Endothelial cell of umbilical vein (primary cell): ENCODE measurements at regions not wholly inside any gene's neighbourhood (a gene's known extent, or its start where the extent isn't known, plus 50 kb on each side); places are given as distances from the start of the nearest gene placed in this dataset.

Experiments used
- BruUV-seq: library from RNA; stranded (reverse); fragments of 400-500 nt; replicated peaks from 2 replicates; lab custom pipeline; 2021; lab: Mats Ljungman, UMichigan
- CTCF ChIA-PET: fragments of 300-600, 350-600 bp; sonication (Branson Sonifier 250); formaldehyde crosslinking; loops from one replicate; lab custom pipeline; 2021; ENCODE audit warnings: antibody characterized with exemption, inconsistent platforms; lab: Charles Lee
- POLR2A ChIA-PET: fragments of 300-600, 350-600 bp; sonication (Branson Sonifier 250); formaldehyde crosslinking; loops from one replicate; lab custom pipeline; 2021; ENCODE audit warnings: antibody characterized with exemption, inconsistent platforms; lab: Charles Lee
- DNase-seq: peaks from one replicate; pipeline ENCODE4 v3.0.0-alpha.2; 2011; ENCODE audit warnings: low read depth, low spot score
- FAIRE-seq: peaks from 2 replicates; lab custom pipeline; 2011; peaks lifted over from hg19 to GRCh38; lab: Jason Lieb, UNC
- H2AFZ ChIP-seq: 2 replicates; pipeline ENCODE4 v1.6.0; 2012; ENCODE audit warnings: low read depth, low read length, control low read depth, inconsistent platforms
- H3K27ac ChIP-seq: 2 replicates; pipeline ENCODE4 v1.5.1; 2011; ENCODE audit warnings: low read depth, mild to moderate bottlenecking, control low read depth, low read length, moderate library complexity; ENCODE audit not compliant: insufficient read depth
- H3K27me3 ChIP-seq, 2 experiments: 2 replicates each; pipeline versions ENCODE4 v1.6.0 to v1.6.1; 2011; ENCODE audit warnings: low read length in 2 of 2, mixed read lengths in 1 of 2; ENCODE audit not compliant: control insufficient read depth in 2 of 2, insufficient read depth in 2 of 2
- H3K36me3 ChIP-seq, 2 experiments: 2 replicates in 1 of 2; 3 replicates in 1 of 2; pipeline ENCODE4 v1.5.1; 2011; ENCODE audit warnings: low read length in 2 of 2, mild to moderate bottlenecking in 1 of 2, moderate library complexity in 1 of 2; ENCODE audit not compliant: control insufficient read depth in 2 of 2, insufficient read depth in 2 of 2; ENCODE audit errors: extremely low read depth in 1 of 2
- H3K4me1 ChIP-seq: 3 replicates; pipeline ENCODE4 v1.5.1; 2011; ENCODE audit warnings: mild to moderate bottlenecking, low read length; ENCODE audit not compliant: control insufficient read depth, insufficient read depth; ENCODE audit errors: extremely low read depth
- H3K4me2 ChIP-seq: 2 replicates; pipeline ENCODE4 v1.6.1; 2011; ENCODE audit warnings: low read length, control low read depth, mixed read lengths; ENCODE audit not compliant: insufficient read depth
- H3K4me3 ChIP-seq, 3 experiments: fragments of 200-600 bp in 1 of 3; sonication (generic), shearing (Covaris generic) in 1 of 3; replicated peaks in 1 of 3; 2 replicates each; pipeline ENCODE4 v1.5.1; 2011 to 2016; ENCODE audit warnings: control low read depth in 3 of 3, low read length in 3 of 3, mild to moderate bottlenecking in 2 of 3, inconsistent platforms in 1 of 3, low read depth in 1 of 3, moderate library complexity in 1 of 3; ENCODE audit not compliant: insufficient read depth in 1 of 3
- H3K79me2 ChIP-seq: 2 replicates; pipeline ENCODE4 v1.6.0; 2012; ENCODE audit warnings: low read length, inconsistent platforms; ENCODE audit not compliant: control insufficient read depth, insufficient read depth
- H3K9ac ChIP-seq: replicated peaks from 2 replicates; pipeline ENCODE3; 2011; ENCODE audit warnings: low read length, control low read depth; ENCODE audit not compliant: insufficient read depth; ENCODE audit errors: extremely low read depth
- H3K9me1 ChIP-seq: replicated peaks from 3 replicates; pipeline ENCODE4 v1.6.0; 2011; ENCODE audit warnings: mild to moderate bottlenecking, low read length; ENCODE audit not compliant: control insufficient read depth, insufficient read depth; ENCODE audit errors: extremely low read depth
- H3K9me3 ChIP-seq: replicated peaks from 2 replicates; pipeline ENCODE4 v1.5.1; 2012; ENCODE audit warnings: low read length, inconsistent platforms; ENCODE audit not compliant: control insufficient read depth, insufficient read depth
- H4K20me1 ChIP-seq: replicated peaks from 2 replicates; pipeline ENCODE3; 2011; ENCODE audit warnings: mild to moderate bottlenecking, low read length; ENCODE audit not compliant: control insufficient read depth, insufficient read depth; ENCODE audit errors: extremely low read depth
- EZH2 ChIP-seq: IDR thresholded peaks from 2 replicates; pipeline ENCODE4 v1.6.1; 2012; ENCODE audit warnings: borderline replicate concordance, low read depth, mild to moderate bottlenecking, moderate library complexity, low read length, inconsistent platforms; ENCODE audit not compliant: severe bottlenecking
- FOS ChIP-seq: IDR thresholded peaks from 2 replicates; pipeline ENCODE4 v1.6.1; 2011; ENCODE audit warnings: mild to moderate bottlenecking, low read length, moderate library complexity, borderline replicate concordance; ENCODE audit not compliant: insufficient read depth
- GATA2 ChIP-seq: IDR thresholded peaks from 2 replicates; pipeline ENCODE4 v1.7.0; 2011; ENCODE audit warnings: low read depth, mild to moderate bottlenecking, moderate library complexity, mixed read lengths, low read length; ENCODE audit not compliant: insufficient read length, insufficient read depth
- JUN ChIP-seq: IDR thresholded peaks from 2 replicates; pipeline ENCODE4 v1.6.1; 2011; ENCODE audit warnings: borderline replicate concordance, low read depth; ENCODE audit not compliant: insufficient read length, insufficient read depth
- MAX ChIP-seq: IDR thresholded peaks from 2 replicates; pipeline ENCODE4 v1.6.1; 2011; ENCODE audit not compliant: insufficient read depth, insufficient read length
- MYC ChIP-seq: IDR thresholded peaks from one replicate; pipeline ENCODE4 v1.6.1; 2011; ENCODE audit warnings: mild to moderate bottlenecking, low read depth, low read length
- POLR2A ChIP-seq: IDR thresholded peaks from 2 replicates; pipeline ENCODE4 v1.6.1; 2012; ENCODE audit warnings: low read depth, mild to moderate bottlenecking, control low read depth, low read length
- POLR2AphosphoS5 ChIP-seq: IDR thresholded peaks from 2 replicates; pipeline ENCODE4 v1.6.1; 2012; ENCODE audit warnings: low read depth, mild to moderate bottlenecking, control low read depth, low read length, moderate library complexity; ENCODE audit not compliant: insufficient read depth
- dilution Hi-C: fragments of 300-500 bp; cut with MboI; formaldehyde crosslinking; loops from one replicate; pipeline ENCODE4 v1.15.0; 2019; ENCODE audit warnings: low sequenced_read_pairs; ENCODE audit not compliant: extremely low pct_ligation_motif_present
- intact Hi-C: fragments of 100-400 bp; cut with micrococcal nuclease; formaldehyde crosslinking; loops from one replicate; pipeline ENCODE4 v1.10.0; 2022
- TF ChIP-seq, protein P1 (sequence below), 2 donors: IDR thresholded peaks; 1 replicate in 1 of 2; 2 replicates in 1 of 2; pipeline ENCODE4 v1.5.1; 2011; ENCODE audit warnings: low read length in 2 of 2, mild to moderate bottlenecking in 2 of 2, moderate library complexity in 2 of 2, control low read depth in 1 of 2, inconsistent platforms in 1 of 2, low read depth in 1 of 2; ENCODE audit not compliant: insufficient read depth in 1 of 2; ENCODE audit errors: extremely low read depth in 1 of 2

GRCh38 chr10:2037246-2037645 is 299.9 kb upstream of the ADARB2 start:
- no peaks in the 10 kb centered on the region for H3K9me1 ChIP-seq
- no peaks in the 10 kb centered on the region for H3K79me2 ChIP-seq
- H3K4me1 ChIP-seq, result no peaks in the 10 kb centered on the region
- H3K9me3 ChIP-seq, result peaks cover 6% of the 10 kb centered on the region
- H3K4me3 ChIP-seq, result no peak overlapping the region
- H3K36me3 ChIP-seq, result no peaks in the 10 kb centered on the region
- H4K20me1 ChIP-seq, result no peaks in the 10 kb centered on the region
- dilution Hi-C loops (no loop called here), intact Hi-C loops (no loop called here)
- BruUV-seq, result no TSS peak
- FAIRE-seq (no peak), DNase-seq (no peak)
- H3K9ac ChIP-seq, result no peak overlapping the region
- ChIA-PET CTCF (no interaction called here), POLR2A (no interaction called here)
- no peak overlapping the region for H2AFZ ChIP-seq
- H3K4me2 ChIP-seq, result no peak overlapping the region
- TF ChIP-seq MAX (no peak), GATA2 (no peak), POLR2A (no peak), FOS (no peak), MYC (no peak), JUN (no peak)
- TF ChIP-seq, protein P1, sequence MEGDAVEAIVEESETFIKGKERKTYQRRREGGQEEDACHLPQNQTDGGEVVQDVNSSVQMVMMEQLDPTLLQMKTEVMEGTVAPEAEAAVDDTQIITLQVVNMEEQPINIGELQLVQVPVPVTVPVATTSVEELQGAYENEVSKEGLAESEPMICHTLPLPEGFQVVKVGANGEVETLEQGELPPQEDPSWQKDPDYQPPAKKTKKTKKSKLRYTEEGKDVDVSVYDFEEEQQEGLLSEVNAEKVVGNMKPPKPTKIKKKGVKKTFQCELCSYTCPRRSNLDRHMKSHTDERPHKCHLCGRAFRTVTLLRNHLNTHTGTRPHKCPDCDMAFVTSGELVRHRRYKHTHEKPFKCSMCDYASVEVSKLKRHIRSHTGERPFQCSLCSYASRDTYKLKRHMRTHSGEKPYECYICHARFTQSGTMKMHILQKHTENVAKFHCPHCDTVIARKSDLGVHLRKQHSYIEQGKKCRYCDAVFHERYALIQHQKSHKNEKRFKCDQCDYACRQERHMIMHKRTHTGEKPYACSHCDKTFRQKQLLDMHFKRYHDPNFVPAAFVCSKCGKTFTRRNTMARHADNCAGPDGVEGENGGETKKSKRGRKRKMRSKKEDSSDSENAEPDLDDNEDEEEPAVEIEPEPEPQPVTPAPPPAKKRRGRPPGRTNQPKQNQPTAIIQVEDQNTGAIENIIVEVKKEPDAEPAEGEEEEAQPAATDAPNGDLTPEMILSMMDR (IDR thresholded peaks at IDR 0.05; ENCODE audit: extremely low read depth in 1 of 2, insufficient read depth in 1 of 2, low read depth in 1 of 2, low read length in 2 of 2), result no peak
- no peaks in the 10 kb centered on the region for H3K27me3 ChIP-seq
- H3K27ac ChIP-seq, result no peak overlapping the region

- BruUV-seq, result no TSS peak
- Histone ChIP-seq H3K9ac (no peak overlapping the region), H3K4me3 (no peak overlapping the region), H4K20me1 (no peaks in the 10 kb centered on the region), H3K4me1 (no peaks in the 10 kb centered on the region), H3K27me3 (no peaks in the 10 kb centered on the region), H2AFZ (no peak overlapping the region), H3K9me1 (no peaks in the 10 kb centered on the region), H3K4me2 (no peak overlapping the region), H3K9me3 (peaks cover 6% of the 10 kb centered on the region), H3K27ac (no peak overlapping the region), H3K36me3 (no peaks in the 10 kb centered on the region), H3K79me2 (no peaks in the 10 kb centered on the region)
- dilution Hi-C loops, result no loop called here
- TF ChIP-seq GATA2 (no peak), JUN (no peak), MAX (no peak), EZH2 (no peak), POLR2A (no peak), FOS (no peak), POLR2AphosphoS5 (no peak), MYC (no peak)
- TF ChIP-seq, protein P1 (IDR thresholded peaks at IDR 0.05; ENCODE audit: extremely low read depth in 1 of 2, insufficient read depth in 1 of 2, low read depth in 1 of 2, low read length in 2 of 2), result no peak
- no peak for FAIRE-seq
- CTCF ChIA-PET, result no interaction called here
- intact Hi-C loops, result no loop called here
- POLR2A ChIA-PET, result no interaction called here
- no peak for DNase-seq
These were observed 298.9 kb upstream of the ADARB2 start for GRCh38 chr10:2036209-2036608.
